Cortex of kidney (tissue), 1 donor: ENCODE measurements at regions not wholly inside any gene's neighbourhood (a gene's known extent, or its start where the extent isn't known, plus 50 kb on each side); places are given as distances from the start of the nearest gene placed in this dataset.
"Not testable (repeated sequence)": the region's sequence is repeated elsewhere in the genome, so short reads cannot be mapped to it uniquely, and the experiment has no call there.

Experiments used
- DNase-seq: peaks from one replicate; lab custom pipeline; 2025; lab: John Stamatoyannopoulos, UW

- not testable (repeated sequence) for DNase-seq
Measured at GRCh38 chr3:125822175-125822574, 146.8 kb upstream of the ROPN1B start.

- not testable (repeated sequence) for DNase-seq
Measured at GRCh38 chr3:125831005-125831750, 137.8 kb upstream of the ROPN1B start.

- DNase-seq: not testable (repeated sequence)
Measured at GRCh38 chr3:125835562-125835961, 133.4 kb upstream of the ROPN1B start.

- not testable (repeated sequence) for DNase-seq
Measured at GRCh38 chr3:125836011-125836551, 132.9 kb upstream of the ROPN1B start.

GRCh38 chr3:125836786-125837185 lies 132.2 kb upstream of the ROPN1B start:
- not testable (repeated sequence) for DNase-seq

- not testable (repeated sequence) for DNase-seq
Measured at GRCh38 chr3:125838857-125839256, 130.1 kb upstream of the ROPN1B start.

- DNase-seq: not testable (repeated sequence)
Measured at GRCh38 chr3:125840465-125840864, 128.5 kb upstream of the ROPN1B start.

- DNase-seq: not testable (repeated sequence)
Measured at GRCh38 chr3:125847966-125848365, 121.0 kb upstream of the ROPN1B start.

GRCh38 chr3:125855006-125855405 lies 114.0 kb upstream of the ROPN1B start:
- not testable (repeated sequence) for DNase-seq

GRCh38 chr3:125860547-125860946 lies 108.4 kb upstream of the ROPN1B start:
- not testable (repeated sequence) for DNase-seq

- DNase-seq: not testable (repeated sequence)
Measured at GRCh38 chr3:125862841-125863254, 106.1 kb upstream of the ROPN1B start.

GRCh38 chr3:125864532-125864931 lies 104.4 kb upstream of the ROPN1B start:
- not testable (repeated sequence) for DNase-seq

GRCh38 chr3:125886006-125886405 lies 83.0 kb upstream of the ROPN1B start:
- DNase-seq: not testable (repeated sequence)

- DNase-seq: not testable (repeated sequence)
Measured at GRCh38 chr3:125899181-125899580, 69.8 kb upstream of the ROPN1B start.

- DNase-seq: not testable (repeated sequence)
Measured at GRCh38 chr3:125901473-125901872, 67.5 kb upstream of the ROPN1B start.

GRCh38 chr3:125903780-125904455 lies 65.1 kb upstream of the ROPN1B start:
- DNase-seq: not testable (repeated sequence)

GRCh38 chr3:125907279-125907678 lies 61.7 kb upstream of the ROPN1B start:
- not testable (repeated sequence) for DNase-seq

GRCh38 chr3:125910851-125911250 lies 58.1 kb upstream of the ROPN1B start:
- DNase-seq: not testable (repeated sequence)

GRCh38 chr3:125914608-125915436 lies 54.2 kb upstream of the ROPN1B start:
- not testable (repeated sequence) for DNase-seq

GRCh38 chr3:125915437-125915787 lies 53.6 kb upstream of the ROPN1B start:
- not testable (repeated sequence) for DNase-seq

- peak; percentile 83 for DNase-seq
Measured at GRCh38 chr3:125915792-125916375, 53.1 kb upstream of the ROPN1B start.
